ENCODE measurements at regions not wholly inside any gene's neighbourhood (a gene's known extent, or its start where the extent isn't known, plus 50 kb on each side); places are given as distances from the start of the nearest gene placed in this dataset.

- TF ChIP-seq CTCF (IDR thresholded peaks at IDR 0.05; ENCODE audit: insufficient read depth, low read length) (no peak), SPI1 (IDR thresholded peaks at IDR 0.05; ENCODE audit: borderline replicate concordance, low read depth) (no peak), POLR2AphosphoS5 (IDR thresholded peaks at IDR 0.05; ENCODE audit: low read depth) (no peak), GABPA (IDR thresholded peaks at IDR 0.05; ENCODE audit: low read depth) (no peak)
- TF ChIP-seq, protein P1, sequence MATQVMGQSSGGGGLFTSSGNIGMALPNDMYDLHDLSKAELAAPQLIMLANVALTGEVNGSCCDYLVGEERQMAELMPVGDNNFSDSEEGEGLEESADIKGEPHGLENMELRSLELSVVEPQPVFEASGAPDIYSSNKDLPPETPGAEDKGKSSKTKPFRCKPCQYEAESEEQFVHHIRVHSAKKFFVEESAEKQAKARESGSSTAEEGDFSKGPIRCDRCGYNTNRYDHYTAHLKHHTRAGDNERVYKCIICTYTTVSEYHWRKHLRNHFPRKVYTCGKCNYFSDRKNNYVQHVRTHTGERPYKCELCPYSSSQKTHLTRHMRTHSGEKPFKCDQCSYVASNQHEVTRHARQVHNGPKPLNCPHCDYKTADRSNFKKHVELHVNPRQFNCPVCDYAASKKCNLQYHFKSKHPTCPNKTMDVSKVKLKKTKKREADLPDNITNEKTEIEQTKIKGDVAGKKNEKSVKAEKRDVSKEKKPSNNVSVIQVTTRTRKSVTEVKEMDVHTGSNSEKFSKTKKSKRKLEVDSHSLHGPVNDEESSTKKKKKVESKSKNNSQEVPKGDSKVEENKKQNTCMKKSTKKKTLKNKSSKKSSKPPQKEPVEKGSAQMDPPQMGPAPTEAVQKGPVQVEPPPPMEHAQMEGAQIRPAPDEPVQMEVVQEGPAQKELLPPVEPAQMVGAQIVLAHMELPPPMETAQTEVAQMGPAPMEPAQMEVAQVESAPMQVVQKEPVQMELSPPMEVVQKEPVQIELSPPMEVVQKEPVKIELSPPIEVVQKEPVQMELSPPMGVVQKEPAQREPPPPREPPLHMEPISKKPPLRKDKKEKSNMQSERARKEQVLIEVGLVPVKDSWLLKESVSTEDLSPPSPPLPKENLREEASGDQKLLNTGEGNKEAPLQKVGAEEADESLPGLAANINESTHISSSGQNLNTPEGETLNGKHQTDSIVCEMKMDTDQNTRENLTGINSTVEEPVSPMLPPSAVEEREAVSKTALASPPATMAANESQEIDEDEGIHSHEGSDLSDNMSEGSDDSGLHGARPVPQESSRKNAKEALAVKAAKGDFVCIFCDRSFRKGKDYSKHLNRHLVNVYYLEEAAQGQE (IDR thresholded peaks at IDR 0.05; ENCODE audit: insufficient replicate concordance, low read depth): no peak
Observed at GRCh38 chr2:64390586-64390985, 63.4 kb upstream of the LGALSL start.
